T-cell (primary cell): ENCODE measurements at regions not wholly inside any gene's neighbourhood (a gene's known extent, or its start where the extent isn't known, plus 50 kb on each side); places are given as distances from the start of the nearest gene placed in this dataset.

Source experiments
- ATAC-seq, 4 experiments: fragments of 200-7000 bp in 3 of 4; fragments of 150-1000 bp in 1 of 4; cut with Tn5 transposase; replicated peaks in 1 of 4; 1 replicate in 3 of 4; 2 replicates in 1 of 4; pipeline ENCODE4 v1.10.0; 2021; ENCODE audit warnings: moderate library complexity in 3 of 4, mild to moderate bottlenecking in 2 of 4, moderate number of reproducible peaks in 1 of 4
- CTCF ChIA-PET, 2 donors: fragments of 300-600 bp; sonication (Branson Sonifier 250); formaldehyde crosslinking; loops; one replicate each; lab custom pipeline; 2022; ENCODE audit warnings: antibody characterized with exemption in 2 of 2; lab: Charles Lee
- POLR2A ChIA-PET, 2 donors: fragments of 300-600 bp; sonication (Branson Sonifier 250); formaldehyde crosslinking; loops; one replicate each; lab custom pipeline; 2022; ENCODE audit warnings: antibody characterized with exemption in 2 of 2; lab: Charles Lee
- DNase-seq, 35 experiments: peaks; one replicate each; pipeline versions ENCODE4 v3.0.0 to v3.0.0-alpha.2; 2013 to 2023
- H3K27ac ChIP-seq: one replicate; pipeline ENCODE4 v1.5.1; 2013; ENCODE audit warnings: low read length
- H3K27me3 ChIP-seq, 2 experiments: replicated peaks in 1 of 2; 1 replicate in 1 of 2; 2 replicates in 1 of 2; pipeline versions ENCODE4 v1.6.1 to v1.7.0; 2013; ENCODE audit warnings: low read length in 1 of 2, mixed read lengths in 1 of 2; ENCODE audit not compliant: control insufficient read depth in 2 of 2, insufficient read depth in 2 of 2; ENCODE audit errors: extremely low read depth in 1 of 2
- H3K36me3 ChIP-seq, 2 donors: 1 replicate in 1 of 2; 2 replicates in 1 of 2; pipeline versions ENCODE4 v1.6.1 to v1.7.0; 2013; ENCODE audit warnings: low read length in 1 of 2; ENCODE audit not compliant: control insufficient read depth in 2 of 2, insufficient read depth in 1 of 2; ENCODE audit errors: extremely low read depth in 1 of 2
- H3K4me1 ChIP-seq, 2 experiments: 1 replicate in 1 of 2; 2 replicates in 1 of 2; pipeline versions ENCODE4 v1.6.1 to v1.7.0; 2013; ENCODE audit warnings: low read length in 2 of 2, mixed read lengths in 1 of 2; ENCODE audit not compliant: insufficient read depth in 2 of 2, control insufficient read depth in 1 of 2; ENCODE audit errors: extremely low read depth in 1 of 2
- H3K4me3 ChIP-seq, 2 donors: 1 replicate in 1 of 2; 2 replicates in 1 of 2; pipeline versions ENCODE4 v1.5.1 to v1.7.0; 2013; ENCODE audit warnings: mild to moderate bottlenecking in 2 of 2, low read length in 1 of 2, moderate library complexity in 1 of 2; ENCODE audit not compliant: control insufficient read depth in 1 of 2; ENCODE audit errors: extremely low read depth in 1 of 2
- H3K9me3 ChIP-seq: 2 replicates; pipeline ENCODE4 v1.7.0; 2013
- H3K27ac Mint-ChIP-seq, 2 donors: one replicate each; pipeline ENCODE4 v1.8.0; 2020 to 2021; ENCODE audit warnings: mild to moderate bottlenecking in 2 of 2, mixed read lengths in 2 of 2
- H3K27me3 Mint-ChIP-seq, 2 donors: one replicate each; pipeline ENCODE4 v1.8.0; 2021 to 2022; ENCODE audit warnings: mixed read lengths in 2 of 2
- H3K36me3 Mint-ChIP-seq: one replicate; pipeline ENCODE4 v1.8.0; 2021; ENCODE audit warnings: mixed read lengths
- H3K4me1 Mint-ChIP-seq, 3 donors: one replicate each; pipeline ENCODE4 v1.8.0; 2020 to 2022; ENCODE audit warnings: mixed read lengths in 3 of 3, mild to moderate bottlenecking in 1 of 3
- H3K4me3 Mint-ChIP-seq, 3 donors: one replicate each; pipeline ENCODE4 v1.8.0; 2020 to 2022; ENCODE audit warnings: mild to moderate bottlenecking in 3 of 3, mixed read lengths in 3 of 3, moderate library complexity in 3 of 3
- H3K9me3 Mint-ChIP-seq, 3 donors: one replicate each; pipeline ENCODE4 v1.8.0; 2020 to 2022; ENCODE audit warnings: mixed read lengths in 3 of 3
- WGBS: methylation state at CpG from one replicate; pipeline ENCODE4 v1.1.5; 2013; ENCODE audit warnings: missing lambda C conversion rate; ENCODE audit not compliant: insufficient coverage; 5-methylcytosine and 5-hydroxymethylcytosine counted together

DNA sequence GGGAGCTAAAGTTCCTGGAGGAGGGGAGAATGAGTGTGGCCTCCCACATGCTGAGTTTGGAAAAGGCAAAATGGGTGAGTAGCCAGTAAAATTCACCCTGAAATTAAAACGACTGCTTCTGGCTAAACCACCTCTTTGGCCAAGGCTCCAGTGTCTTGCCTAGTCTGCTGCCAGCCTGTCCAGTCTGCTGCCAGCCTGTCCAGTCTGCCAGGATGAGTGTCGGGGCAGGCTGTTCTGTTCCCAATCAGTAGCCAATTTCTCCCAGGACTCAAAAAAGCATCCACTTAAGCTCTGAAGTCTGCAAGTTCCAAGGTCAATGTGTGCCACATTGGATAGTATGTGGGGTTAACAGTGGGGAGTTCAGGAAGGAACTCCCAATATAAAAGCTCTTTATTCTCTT lies 134.6 kb upstream of the KLHL29 start:
- DNase-seq (no peak), ATAC-seq (no peak)
- peaks cover 0 to 11% of the 10 kb centered on the region in 2 experiments for H3K27me3 ChIP-seq
- no peak overlapping the region for H3K27ac ChIP-seq
- Mint-ChIP-seq H3K27ac (no peak overlapping the region), H3K9me3 (no peaks in the 10 kb centered on the region), H3K4me3 (no peak overlapping the region), H3K36me3 (no peaks in the 10 kb centered on the region), H3K27me3 (peaks cover 20 to 21% of the 10 kb centered on the region in 2 donors), H3K4me1 (no peaks in the 10 kb centered on the region)
- ChIA-PET CTCF (no interaction called here), POLR2A (no interaction called here)
- no peaks in the 10 kb centered on the region for H3K4me1 ChIP-seq
- no peak overlapping the region for H3K4me3 ChIP-seq
- 69% methylated on average over 2 of the region's 2 CpGs for WGBS
- H3K36me3 ChIP-seq = no peaks in the 10 kb centered on the region
- H3K9me3 ChIP-seq = no peaks in the 10 kb centered on the region

- no peak overlapping the region for H3K4me3 ChIP-seq
- CTCF ChIA-PET = no interaction called here
- Mint-ChIP-seq H3K4me1 (no peaks in the 10 kb centered on the region), H3K4me3 (no peak overlapping the region), H3K27me3 (peaks cover 2 to 3% of the 10 kb centered on the region in 2 donors), H3K36me3 (no peaks in the 10 kb centered on the region), H3K9me3 (no peaks in the 10 kb centered on the region), H3K27ac (no peak overlapping the region)
- no CpG with 5 or more reads among the region's 2 CpGs for WGBS
- no peak overlapping the region for H3K27ac ChIP-seq
- H3K4me1 ChIP-seq = no peaks in the 10 kb centered on the region
- POLR2A ChIA-PET = no interaction called here
- H3K9me3 ChIP-seq = no peaks in the 10 kb centered on the region
- no peaks in the 10 kb centered on the region for H3K27me3 ChIP-seq
- ATAC-seq (no peak), DNase-seq (no peak)
- H3K36me3 ChIP-seq = no peaks in the 10 kb centered on the region
Measured at GRCh38 chr2:23256643-23257042, 128.3 kb upstream of the KLHL29 start.

DNA sequence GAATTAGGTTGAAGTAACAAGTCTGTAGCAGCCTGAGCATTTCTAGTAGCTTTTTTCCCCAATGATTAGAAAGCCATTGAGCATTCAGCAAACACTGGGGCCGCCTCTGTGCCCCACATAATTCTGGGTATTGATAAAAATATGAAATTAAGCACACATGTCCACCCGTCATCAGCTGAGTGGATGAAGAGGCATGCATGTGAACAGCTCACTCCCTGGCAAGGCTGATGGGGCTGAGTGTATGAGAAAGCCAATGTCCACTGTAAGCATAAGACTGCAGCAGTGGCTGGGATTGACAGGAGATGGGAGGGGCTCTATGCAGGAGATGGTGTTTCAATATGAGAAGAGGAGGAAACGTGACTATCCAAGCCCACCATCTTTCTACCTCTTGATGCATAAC lies 124.4 kb upstream of the KLHL29 start:
- no CpG with 5 or more reads among the region's 3 CpGs for WGBS
- no peaks in the 10 kb centered on the region for H3K4me1 Mint-ChIP-seq
- POLR2A ChIA-PET = no interaction called here

GRCh38 chr2:23268467-23269263 lies 116.3 kb upstream of the KLHL29 start:
- WGBS = no CpG with 5 or more reads among the region's 3 CpGs

More for the DNA sequence above, 124.4 kb upstream of the KLHL29 start:
- Mint-ChIP-seq H3K4me3 (no peak overlapping the region), H3K27me3 (peaks cover 2 to 8% of the 10 kb centered on the region in 2 donors), H3K36me3 (no peaks in the 10 kb centered on the region), H3K27ac (no peak overlapping the region), H3K9me3 (no peaks in the 10 kb centered on the region)
- peaks cover 0 to 3% of the 10 kb centered on the region in 2 experiments for H3K27me3 ChIP-seq
- H3K4me3 ChIP-seq = no peak overlapping the region
- ATAC-seq (no peak), DNase-seq (no peak)
- no peaks in the 10 kb centered on the region for H3K9me3 ChIP-seq
- no peaks in the 10 kb centered on the region for H3K36me3 ChIP-seq
- no peaks in the 10 kb centered on the region for H3K4me1 ChIP-seq
- CTCF ChIA-PET = no interaction called here
- no peak overlapping the region for H3K27ac ChIP-seq

DNA sequence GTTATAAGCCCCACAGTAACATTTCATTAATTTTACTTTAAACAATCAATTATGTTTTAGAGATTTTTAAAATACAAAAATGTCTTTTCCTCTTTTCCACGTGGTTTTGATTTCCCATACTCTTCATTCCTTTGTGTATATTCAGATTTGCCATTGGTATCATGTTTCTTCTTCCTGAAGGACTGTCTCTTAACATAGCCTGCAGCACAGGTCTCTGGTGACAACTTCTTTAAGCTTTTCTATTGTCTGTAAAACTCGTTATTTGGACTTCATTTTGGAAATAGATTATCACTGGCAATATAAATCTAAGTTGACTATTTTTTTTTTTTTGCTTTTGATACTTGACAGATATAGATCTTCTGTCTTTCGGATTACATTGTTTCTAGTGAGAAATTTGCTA lies 115.2 kb upstream of the KLHL29 start:
- peaks cover 3 to 5% of the 10 kb centered on the region in 2 experiments for H3K27me3 ChIP-seq
- CTCF ChIA-PET = no interaction called here
- POLR2A ChIA-PET = no interaction called here
- no CpG with 5 or more reads among the region's 3 CpGs for WGBS
- H3K4me3 ChIP-seq = no peak overlapping the region
- H3K27ac ChIP-seq = no peak overlapping the region
- H3K36me3 ChIP-seq = no peaks in the 10 kb centered on the region
- Mint-ChIP-seq H3K27ac (no peak overlapping the region), H3K4me3 (no peak overlapping the region), H3K27me3 (peaks cover 4 to 17% of the 10 kb centered on the region in 2 donors), H3K9me3 (no peaks in the 10 kb centered on the region), H3K36me3 (no peaks in the 10 kb centered on the region), H3K4me1 (no peaks in the 10 kb centered on the region)
- DNase-seq (no peak), ATAC-seq (no peak)
- no peaks in the 10 kb centered on the region for H3K9me3 ChIP-seq
- no peaks in the 10 kb centered on the region for H3K4me1 ChIP-seq

More at GRCh38 chr2:23268467-23269263, 116.3 kb upstream of the KLHL29 start:
- H3K36me3 ChIP-seq = no peaks in the 10 kb centered on the region
- H3K27ac Mint-ChIP-seq = no peak overlapping the region
- CTCF ChIA-PET = no interaction called here
- peaks cover 4 to 21% of the 10 kb centered on the region in 2 donors for H3K27me3 Mint-ChIP-seq
- H3K9me3 ChIP-seq = no peaks in the 10 kb centered on the region
- H3K4me1 ChIP-seq = no peaks in the 10 kb centered on the region
- ATAC-seq = no peak
- no peaks in the 10 kb centered on the region for H3K36me3 Mint-ChIP-seq
- POLR2A ChIA-PET = no interaction called here
- no peak for DNase-seq
- H3K4me3 Mint-ChIP-seq = no peak overlapping the region
- no peak overlapping the region for H3K4me3 ChIP-seq
- no peaks in the 10 kb centered on the region for H3K4me1 Mint-ChIP-seq
- H3K9me3 Mint-ChIP-seq = no peaks in the 10 kb centered on the region
- no peak overlapping the region for H3K27ac ChIP-seq
- H3K27me3 ChIP-seq = peaks cover 3 to 4% of the 10 kb centered on the region in 2 experiments

DNA sequence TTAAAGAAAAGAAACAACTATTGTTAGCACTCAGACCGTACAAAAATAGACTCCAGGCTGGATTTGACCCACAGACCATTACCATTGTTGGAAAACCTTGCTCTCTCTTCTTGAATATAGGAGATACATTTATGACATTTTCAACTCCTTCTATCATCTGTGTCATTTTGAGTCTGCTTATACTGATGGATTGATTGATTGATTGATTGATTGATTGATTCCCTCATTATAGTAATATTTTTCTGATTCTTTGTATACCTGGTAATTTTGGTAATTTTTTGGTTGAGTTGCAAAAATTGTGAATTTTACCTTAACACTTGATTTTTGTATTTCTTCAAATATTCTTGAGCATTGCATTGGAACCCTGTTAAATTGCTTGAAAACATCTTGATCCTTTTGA lies 114.2 kb upstream of the KLHL29 start:
- H3K27me3 Mint-ChIP-seq = peaks cover 6 to 17% of the 10 kb centered on the region in 2 donors
- no CpG with 5 or more reads among the region's 1 CpG for WGBS
- Histone ChIP-seq H3K27me3 (peaks cover 0 to 11% of the 10 kb centered on the region in 2 experiments), H3K4me1 (no peaks in the 10 kb centered on the region), H3K27ac (no peak overlapping the region), H3K4me3 (no peak overlapping the region), H3K9me3 (no peaks in the 10 kb centered on the region), H3K36me3 (no peaks in the 10 kb centered on the region)
- ChIA-PET CTCF (no interaction called here), POLR2A (no interaction called here)
- H3K4me3 Mint-ChIP-seq = no peak overlapping the region
- no peaks in the 10 kb centered on the region for H3K36me3 Mint-ChIP-seq
- no peak overlapping the region for H3K27ac Mint-ChIP-seq
- no peaks in the 10 kb centered on the region for H3K9me3 Mint-ChIP-seq
- DNase-seq (no peak), ATAC-seq (no peak)
- H3K4me1 Mint-ChIP-seq = no peaks in the 10 kb centered on the region
